Ishikawa (cell line): ENCODE measurements at regions not wholly inside any gene's neighbourhood (a gene's known extent, or its start where the extent isn't known, plus 50 kb on each side); places are given as distances from the start of the nearest gene placed in this dataset.

ENCODE experiments used
- TAF1 ChIP-seq: IDR thresholded peaks from 2 replicates; pipeline ENCODE4 v1.6.1; 2012; ENCODE audit warnings: low read depth, mild to moderate bottlenecking
- YY1 ChIP-seq: IDR thresholded peaks from 2 replicates; pipeline ENCODE4 v1.6.1; 2012; ENCODE audit warnings: low read depth
- TF ChIP-seq, protein P1 (sequence below): IDR thresholded peaks from 2 replicates; pipeline ENCODE4 v1.6.1; 2012

- TF ChIP-seq TAF1 (no peak), YY1 (no peak)
- TF ChIP-seq, protein P1, sequence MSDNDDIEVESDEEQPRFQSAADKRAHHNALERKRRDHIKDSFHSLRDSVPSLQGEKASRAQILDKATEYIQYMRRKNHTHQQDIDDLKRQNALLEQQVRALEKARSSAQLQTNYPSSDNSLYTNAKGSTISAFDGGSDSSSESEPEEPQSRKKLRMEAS = no peak
Observed at GRCh38 chr2:129906139-129906860, 73.2 kb upstream of the RAB6C start.
